GM12874 (cell line): ENCODE measurements at regions not wholly inside any gene's neighbourhood (a gene's known extent, or its start where the extent isn't known, plus 50 kb on each side); places are given as distances from the start of the nearest gene placed in this dataset.

Source experiments
- CTCF ChIP-seq: IDR thresholded peaks from 2 replicates; pipeline ENCODE4 v1.5.1; 2011; ENCODE audit warnings: low read depth, mild to moderate bottlenecking, control low read depth, low read length, moderate library complexity; ENCODE audit not compliant: insufficient read depth

DNA sequence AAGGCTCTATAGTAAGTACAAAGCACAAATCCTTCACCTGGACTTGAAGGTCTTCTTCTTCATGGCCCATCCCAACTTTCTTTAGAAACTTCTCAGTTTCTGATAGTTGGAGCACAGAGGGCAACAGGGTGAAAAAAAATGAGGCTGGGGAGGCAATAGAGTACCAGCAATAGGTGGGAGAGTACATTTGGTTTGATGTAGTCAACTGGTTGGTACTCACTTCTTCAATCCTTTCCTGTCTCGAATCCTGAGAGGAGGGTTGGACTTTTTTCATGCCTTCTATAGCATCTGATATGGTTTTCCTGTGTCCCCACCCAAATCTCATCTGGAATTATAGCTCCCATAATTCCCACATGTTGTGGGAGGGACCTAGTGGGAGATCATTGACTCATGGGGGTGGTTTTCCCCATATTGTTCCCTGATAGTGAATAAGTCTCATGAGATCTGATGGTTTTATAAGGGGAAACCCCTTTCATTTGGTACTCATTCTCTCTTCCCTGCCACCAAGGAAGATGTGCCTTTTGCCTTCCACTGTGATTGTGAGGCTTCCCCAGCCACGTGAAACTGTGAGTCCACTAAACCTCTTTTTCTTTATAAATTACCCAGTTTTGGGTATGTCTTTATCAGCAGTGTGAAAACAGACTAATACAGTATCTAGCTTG is 75.9 kb upstream of the LCLAT1 start:
- no peak for TF ChIP-seq CTCF

DNA sequence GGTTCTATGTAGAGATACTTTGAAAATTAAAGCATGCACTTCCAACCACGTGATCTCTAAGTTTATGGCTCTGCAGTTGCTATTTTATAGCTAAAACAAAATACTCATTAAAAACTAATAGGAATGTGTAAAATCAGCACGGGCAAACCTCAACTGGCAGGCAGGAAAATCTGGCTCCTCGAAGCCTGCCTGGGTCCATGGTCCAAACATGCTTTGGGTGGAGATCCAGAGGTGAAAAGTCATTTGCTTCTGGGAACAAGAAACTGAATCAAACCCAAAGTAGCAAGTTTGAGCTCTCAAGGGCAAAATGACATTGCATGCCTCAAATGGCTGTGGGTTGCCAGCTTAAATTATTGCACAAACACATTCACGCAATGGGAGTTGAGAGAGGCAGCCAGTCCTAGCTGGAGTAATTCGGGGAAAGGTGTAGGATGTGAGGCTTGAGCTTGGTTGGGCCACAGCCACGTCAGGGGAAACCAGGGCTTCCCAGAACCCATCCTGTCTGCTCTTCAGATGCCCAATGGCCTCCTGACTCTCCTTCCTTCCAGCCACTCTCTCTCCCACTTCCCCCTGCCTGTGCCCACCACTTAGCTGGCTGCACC is 75.2 kb upstream of the LCLAT1 start:
- no peak for TF ChIP-seq CTCF

DNA sequence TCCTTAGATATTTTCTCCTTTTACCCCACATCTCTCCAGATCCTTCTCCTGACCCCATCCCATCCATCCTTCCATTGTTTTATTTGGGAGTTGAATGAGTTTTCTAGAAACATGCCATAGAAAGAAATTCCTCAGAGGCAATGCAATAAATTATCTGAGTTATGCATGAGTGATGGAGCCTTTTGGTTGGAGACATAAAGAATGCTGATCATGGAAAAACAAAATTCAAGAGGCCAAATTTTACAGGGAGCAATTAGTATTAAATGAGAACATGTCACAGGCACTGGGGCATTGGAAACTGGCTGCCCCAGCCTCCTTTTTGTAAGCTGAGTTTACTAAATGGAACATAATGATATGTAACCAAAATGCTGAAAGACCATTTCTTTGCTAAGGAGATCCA is 74.2 kb upstream of the LCLAT1 start:
- TF ChIP-seq CTCF, result no peak

DNA sequence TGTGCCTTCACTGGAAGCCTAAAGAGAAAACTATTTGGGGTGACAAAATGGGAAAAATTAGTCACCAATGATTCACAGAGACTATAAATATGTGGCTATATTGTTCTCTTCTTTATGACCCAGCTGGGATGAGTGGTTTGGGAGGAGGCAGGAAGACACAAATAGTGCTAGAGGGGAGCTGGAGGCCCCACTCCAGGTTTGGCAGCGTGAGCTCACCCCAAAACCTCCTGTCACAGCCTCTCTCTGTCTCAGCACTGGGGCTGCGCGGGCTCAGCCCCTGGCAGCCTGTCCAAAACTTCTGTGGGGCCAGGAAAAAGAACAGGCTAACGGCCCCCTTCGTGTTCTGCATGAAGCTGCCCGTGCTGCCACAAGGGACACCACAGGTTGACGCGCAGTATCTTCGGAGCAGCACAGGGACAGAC is 73.2 kb upstream of the LCLAT1 start:
- no peak for TF ChIP-seq CTCF

DNA sequence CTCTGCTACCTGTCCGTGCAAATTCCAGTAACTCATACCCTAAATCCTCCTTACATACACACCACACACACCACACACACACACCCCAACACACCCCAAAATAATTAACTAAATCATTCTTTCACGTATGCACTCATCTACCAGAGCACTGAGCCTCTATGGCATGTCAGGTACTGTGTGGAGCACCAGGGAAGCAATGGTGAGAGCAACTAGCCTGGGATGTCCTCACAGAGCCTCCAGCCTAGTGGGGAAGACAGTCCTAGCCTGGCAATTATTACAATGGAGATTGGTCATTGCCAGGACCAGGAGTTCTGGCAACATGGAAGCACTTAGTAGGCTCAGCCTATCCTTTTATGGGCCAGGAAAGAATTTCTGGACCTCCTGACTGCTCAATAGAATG is 72.7 kb upstream of the LCLAT1 start:
- no peak for TF ChIP-seq CTCF

GRCh38 chr2:30375915-30376314 is 71.1 kb upstream of the LCLAT1 start:
- no peak for TF ChIP-seq CTCF

DNA sequence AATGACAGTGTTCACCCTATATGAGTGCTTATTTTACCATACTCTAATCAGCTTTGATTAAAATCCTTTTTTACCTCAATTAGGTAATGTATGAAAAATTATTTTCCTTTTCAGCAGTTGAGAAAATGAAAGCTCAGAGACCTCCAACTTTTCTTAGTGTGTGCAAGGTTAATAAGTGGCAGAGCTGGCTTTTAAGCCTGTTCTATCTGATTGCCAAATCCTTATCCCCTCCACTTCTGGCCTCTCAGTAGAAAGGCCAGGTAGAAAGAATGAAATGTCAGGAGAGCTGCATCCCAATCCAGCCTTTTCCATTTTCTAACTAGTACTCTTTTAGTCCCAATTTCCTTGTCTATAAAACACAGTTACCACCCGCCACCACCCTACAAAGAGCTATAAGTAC is 67.6 kb upstream of the LCLAT1 start:
- TF ChIP-seq CTCF, result no peak
